Uterus (tissue), 3 donors: ENCODE measurements at regions not wholly inside any gene's neighbourhood (a gene's known extent, or its start where the extent isn't known, plus 50 kb on each side); places are given as distances from the start of the nearest gene placed in this dataset.

Source experiments
- DNase-seq, 2 donors: peaks; one replicate each; pipeline ENCODE4 v3.0.0-alpha.2; 2019 to 2020
- H3K27ac ChIP-seq, 2 donors: fragments of 200-600 bp; sonication (generic); 1 replicate in 1 of 2; 2 replicates in 1 of 2; pipeline ENCODE4 v1.5.1; 2016 to 2018
- H3K27me3 ChIP-seq, 2 donors: fragments of 200-600 bp; sonication (generic); one replicate each; pipeline ENCODE4 v1.5.1; 2018 to 2019; ENCODE audit warnings: control low read depth in 1 of 2
- H3K36me3 ChIP-seq, 2 donors: fragments of 200-600 bp; sonication (generic); one replicate each; pipeline ENCODE4 v1.5.1; 2019; ENCODE audit warnings: control low read depth in 1 of 2
- H3K4me1 ChIP-seq, 2 donors: fragments of 200-600 bp; sonication (generic); one replicate each; pipeline ENCODE4 v1.5.1; 2018 to 2019; ENCODE audit warnings: control low read depth in 1 of 2
- H3K4me3 ChIP-seq, 2 donors: fragments of 200-600 bp; sonication (generic); 1 replicate in 1 of 2; 2 replicates in 1 of 2; pipeline ENCODE4 v1.5.1; 2018 to 2019; ENCODE audit warnings: mild to moderate bottlenecking in 1 of 2
- H3K9me3 ChIP-seq, 2 donors: fragments of 200-600 bp; sonication (generic); one replicate each; pipeline ENCODE4 v1.5.1; 2019; ENCODE audit warnings: control low read depth in 1 of 2
- POLR2A ChIP-seq, 2 donors: fragments of 450-650 bp; IDR thresholded peaks; one replicate each; pipeline ENCODE4 v1.6.1; 2016; ENCODE audit warnings: antibody characterized with exemption in 2 of 2, mild to moderate bottlenecking in 1 of 2, moderate library complexity in 1 of 2
- intact Hi-C: fragments of 100-400 bp; cut with DNase I; formaldehyde crosslinking; loops from one replicate; pipeline ENCODE4 v1.15.1; 2023; ENCODE audit warnings: low total_unique reads
- TF ChIP-seq, protein P1 (sequence below), 4 experiments: fragments of 200-600 bp in 2 of 4; fragments of 450-650 bp in 2 of 4; sonication (generic) in 2 of 4; IDR thresholded peaks; one replicate each; pipeline ENCODE4 v1.5.1; 2016 to 2019; ENCODE audit warnings: antibody characterized with exemption in 4 of 4, mild to moderate bottlenecking in 2 of 4, moderate library complexity in 1 of 4
- donor health status: DM: yes; HTN: yes; CAD: no.

DNA sequence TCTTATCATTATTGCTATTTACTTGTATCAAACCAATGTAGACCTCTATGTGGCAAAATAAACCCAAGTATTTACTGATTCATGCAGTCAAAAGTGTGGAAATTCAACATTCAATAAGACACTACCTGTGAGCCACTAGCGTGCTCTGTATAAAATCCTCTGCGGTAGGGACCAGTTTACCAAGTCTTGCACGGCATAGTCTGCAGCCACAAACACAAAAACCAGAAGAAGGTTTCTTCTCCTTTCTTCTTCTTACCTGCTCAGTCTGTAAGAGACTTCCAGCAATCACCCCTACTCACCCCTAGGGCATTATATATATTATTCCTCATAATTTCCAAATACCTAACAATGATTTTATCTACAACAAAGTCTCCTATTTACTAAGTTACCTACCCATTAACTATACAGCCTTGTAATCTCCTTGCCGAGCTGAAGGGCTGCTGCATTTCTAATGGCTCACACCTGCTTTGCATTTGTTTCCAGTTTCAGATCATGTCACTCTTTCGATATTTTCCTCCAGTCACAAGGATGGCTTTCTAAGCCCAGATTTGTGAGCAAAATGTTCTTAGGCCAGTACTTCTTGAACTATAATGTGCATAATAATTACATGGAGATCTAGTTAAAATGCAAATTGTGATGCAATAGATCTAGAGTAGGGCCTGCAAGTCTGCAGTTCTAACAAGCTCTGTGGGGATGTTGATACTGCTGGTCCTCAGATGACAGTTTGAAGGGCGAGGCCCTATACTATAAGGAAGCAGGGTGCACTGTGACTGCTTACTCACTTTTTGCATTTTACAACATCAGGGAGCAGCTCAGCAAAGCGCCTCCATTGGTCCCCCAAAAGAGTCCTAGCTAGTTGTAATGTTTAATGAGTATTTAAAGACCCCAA is 191.9 kb upstream of the DDI1 start:
- Histone ChIP-seq H3K4me1 (no peaks in the 10 kb centered on the region), H3K27ac (no peak overlapping the region), H3K9me3 (no peaks in the 10 kb centered on the region), H3K4me3 (no peak overlapping the region), H3K27me3 (no peaks in the 10 kb centered on the region), H3K36me3 (no peaks in the 10 kb centered on the region)
- intact Hi-C loops = no loop called here
- DNase-seq = no peak
- TF ChIP-seq POLR2A (IDR thresholded peaks at IDR 0.05) = no peak
- TF ChIP-seq, protein P1, sequence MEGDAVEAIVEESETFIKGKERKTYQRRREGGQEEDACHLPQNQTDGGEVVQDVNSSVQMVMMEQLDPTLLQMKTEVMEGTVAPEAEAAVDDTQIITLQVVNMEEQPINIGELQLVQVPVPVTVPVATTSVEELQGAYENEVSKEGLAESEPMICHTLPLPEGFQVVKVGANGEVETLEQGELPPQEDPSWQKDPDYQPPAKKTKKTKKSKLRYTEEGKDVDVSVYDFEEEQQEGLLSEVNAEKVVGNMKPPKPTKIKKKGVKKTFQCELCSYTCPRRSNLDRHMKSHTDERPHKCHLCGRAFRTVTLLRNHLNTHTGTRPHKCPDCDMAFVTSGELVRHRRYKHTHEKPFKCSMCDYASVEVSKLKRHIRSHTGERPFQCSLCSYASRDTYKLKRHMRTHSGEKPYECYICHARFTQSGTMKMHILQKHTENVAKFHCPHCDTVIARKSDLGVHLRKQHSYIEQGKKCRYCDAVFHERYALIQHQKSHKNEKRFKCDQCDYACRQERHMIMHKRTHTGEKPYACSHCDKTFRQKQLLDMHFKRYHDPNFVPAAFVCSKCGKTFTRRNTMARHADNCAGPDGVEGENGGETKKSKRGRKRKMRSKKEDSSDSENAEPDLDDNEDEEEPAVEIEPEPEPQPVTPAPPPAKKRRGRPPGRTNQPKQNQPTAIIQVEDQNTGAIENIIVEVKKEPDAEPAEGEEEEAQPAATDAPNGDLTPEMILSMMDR (IDR thresholded peaks at IDR 0.05) = no peak

DNA sequence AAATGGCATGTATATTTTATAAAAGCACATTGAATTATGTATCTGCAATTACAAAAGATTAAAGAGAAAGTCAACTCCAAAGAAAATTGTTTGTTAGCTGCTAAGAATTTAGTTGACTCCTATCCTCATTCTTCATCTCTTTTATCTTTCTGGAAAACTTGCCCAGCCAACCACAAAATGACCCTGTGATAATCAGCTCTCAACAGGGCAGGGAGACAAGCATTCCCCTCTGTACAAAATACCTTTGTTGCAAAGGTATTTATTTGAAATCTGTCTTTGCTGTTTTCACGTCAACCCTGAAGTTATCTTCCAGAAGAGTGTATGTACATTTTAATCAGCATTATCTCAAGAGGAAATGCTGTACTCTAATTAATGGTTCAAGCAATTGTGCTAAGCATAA is 191.1 kb upstream of the DDI1 start:
- no peak overlapping the region for H3K27ac ChIP-seq
- H3K36me3 ChIP-seq = no peaks in the 10 kb centered on the region
- H3K4me3 ChIP-seq = no peak overlapping the region
- DNase-seq = no peak
- TF ChIP-seq, protein P1 (IDR thresholded peaks at IDR 0.05) = no peak
- TF ChIP-seq POLR2A (IDR thresholded peaks at IDR 0.05) = no peak
- no peaks in the 10 kb centered on the region for H3K4me1 ChIP-seq
- no peaks in the 10 kb centered on the region for H3K9me3 ChIP-seq
- intact Hi-C loops = no loop called here
- no peaks in the 10 kb centered on the region for H3K27me3 ChIP-seq

DNA sequence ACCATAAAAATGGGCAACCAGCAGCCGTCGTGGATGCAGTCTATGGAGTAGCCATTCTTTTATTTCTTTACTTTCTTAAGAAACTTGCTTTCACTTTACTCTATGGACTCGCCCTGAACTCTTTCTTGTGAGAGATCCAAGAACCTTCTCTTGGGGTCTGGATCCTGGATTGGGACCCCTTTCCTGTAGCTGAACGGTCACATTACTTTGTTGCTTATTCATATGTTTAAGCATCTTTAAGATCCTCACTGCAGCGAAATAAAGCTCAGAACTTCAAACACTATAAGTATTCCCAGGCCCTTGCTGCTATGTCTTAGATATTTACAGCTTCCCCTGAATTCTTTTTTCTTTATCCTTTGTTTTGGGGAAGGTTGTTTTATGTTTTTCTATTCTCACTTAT is 187.8 kb upstream of the DDI1 start:
- intact Hi-C loops = no loop called here
- H3K27me3 ChIP-seq = no peaks in the 10 kb centered on the region
- H3K4me1 ChIP-seq = no peaks in the 10 kb centered on the region
- DNase-seq = no peak
- TF ChIP-seq, protein P1 (IDR thresholded peaks at IDR 0.05) = no peak
- no peak overlapping the region for H3K27ac ChIP-seq
- H3K9me3 ChIP-seq = no peaks in the 10 kb centered on the region
- no peaks in the 10 kb centered on the region for H3K36me3 ChIP-seq
- H3K4me3 ChIP-seq = no peak overlapping the region

DNA sequence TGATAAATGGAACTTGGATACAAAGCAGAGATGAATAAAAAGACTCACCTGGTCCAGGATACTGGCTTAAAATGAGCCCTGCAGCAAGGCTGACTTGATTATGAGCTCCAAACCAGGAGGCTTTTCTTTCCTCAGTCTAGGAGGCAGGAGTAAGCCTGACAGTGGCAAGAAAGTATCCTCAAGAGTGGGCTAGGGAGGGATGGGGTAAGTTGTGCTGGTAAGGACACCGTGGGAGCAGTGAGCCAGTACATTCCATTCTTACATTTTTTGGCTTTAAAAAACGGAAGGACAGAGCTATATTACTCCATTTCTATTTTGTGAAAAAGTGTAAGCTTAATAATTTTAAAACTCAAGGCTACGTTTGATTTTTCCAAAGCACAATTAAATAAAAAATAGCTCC is 187.1 kb upstream of the DDI1 start:
- Histone ChIP-seq H3K9me3 (no peaks in the 10 kb centered on the region), H3K36me3 (no peaks in the 10 kb centered on the region), H3K27ac (no peak overlapping the region), H3K4me3 (no peak overlapping the region), H3K4me1 (no peaks in the 10 kb centered on the region), H3K27me3 (no peaks in the 10 kb centered on the region)
- intact Hi-C loops = no loop called here
- no peak for DNase-seq
- TF ChIP-seq, protein P1 (IDR thresholded peaks at IDR 0.05) = no peak
- TF ChIP-seq POLR2A (IDR thresholded peaks at IDR 0.05) = no peak

DNA sequence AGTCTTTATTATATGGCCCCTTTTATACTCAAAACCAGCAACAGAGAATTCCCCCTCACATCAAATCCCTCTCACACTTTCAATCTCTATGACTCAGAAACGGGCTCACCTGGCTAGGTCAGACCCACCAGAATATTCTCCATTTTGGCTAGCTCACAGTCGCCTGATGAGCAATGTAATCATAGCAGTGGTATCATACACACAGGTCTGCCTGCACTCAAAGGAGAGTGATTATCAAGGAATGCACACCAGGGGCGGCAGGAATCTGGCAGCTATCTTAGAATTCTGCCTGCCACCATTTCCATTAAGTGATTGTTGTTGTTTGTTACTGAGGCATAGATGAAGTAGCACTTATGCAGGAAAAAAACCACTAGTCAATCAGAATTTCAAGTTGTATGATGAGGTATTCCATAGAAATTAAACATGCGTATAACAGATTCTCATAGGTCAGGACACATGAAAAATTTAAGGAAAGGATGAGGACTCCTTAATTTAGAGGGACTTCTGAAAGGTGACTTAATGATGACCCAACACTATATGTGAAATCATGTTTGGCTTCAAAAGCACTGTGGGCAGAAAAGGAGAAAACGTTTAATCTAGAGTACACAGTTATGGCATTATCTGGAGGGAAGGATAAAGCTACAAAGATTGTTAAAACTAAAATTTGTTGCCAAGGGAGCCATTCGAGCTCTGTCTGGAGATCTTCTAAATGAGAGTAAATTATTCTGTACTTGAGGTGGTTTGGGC is 185.8 kb upstream of the DDI1 start:
- no peak overlapping the region for H3K27ac ChIP-seq
- H3K36me3 ChIP-seq = no peaks in the 10 kb centered on the region
- H3K27me3 ChIP-seq = no peaks in the 10 kb centered on the region
- H3K4me1 ChIP-seq = no peaks in the 10 kb centered on the region
- intact Hi-C loops = no loop called here
- H3K9me3 ChIP-seq = no peaks in the 10 kb centered on the region
- no peak for DNase-seq
- TF ChIP-seq POLR2A (IDR thresholded peaks at IDR 0.05) = no peak
- TF ChIP-seq, protein P1 (IDR thresholded peaks at IDR 0.05) = no peak
- H3K4me3 ChIP-seq = no peak overlapping the region
